ENCODE measurements at regions not wholly inside any gene's neighbourhood (a gene's known extent, or its start where the extent isn't known, plus 50 kb on each side); places are given as distances from the start of the nearest gene placed in this dataset.

GRCh38 chr4:14848229-14848628 is 154.1 kb upstream of the CPEB2 start (continued):
- no peak for TF ChIP-seq REST (IDR thresholded peaks at IDR 0.05)
- TF ChIP-seq RAD21 (IDR thresholded peaks at IDR 0.05), result no peak

- WGBS, result 73% methylated on average over 1 of the region's 1 CpG
Observed at GRCh38 chr4:14850455-14851097, 151.7 kb upstream of the CPEB2 start.

GRCh38 chr4:14853176-14853943 is 148.9 kb upstream of the CPEB2 start:
- Histone ChIP-seq H3K36me3 (ENCODE audit: control insufficient read depth in 4 of 4, insufficient read depth in 3 of 4, low read depth in 1 of 4, low read length in 3 of 4) (no peaks in the 10 kb centered on the region), H3K9ac (ENCODE audit: low read depth in 1 of 2, low read length in 2 of 2) (no peak overlapping the region), H3K4me3 (ENCODE audit: low read depth in 1 of 3, low read length in 3 of 3) (no peak overlapping the region), H3K4me1 (ENCODE audit: control insufficient read depth in 4 of 4, insufficient read depth in 4 of 4, low read length in 3 of 4) (peaks cover 0 to 3% (median 0%) of the 10 kb centered on the region in 4 donors), H3K27me3 (ENCODE audit: control insufficient read depth in 4 of 4, insufficient read depth in 4 of 4, low read length in 3 of 4) (no peaks in the 10 kb centered on the region), H3K9me3 (ENCODE audit: control insufficient read depth in 4 of 4, low read length in 3 of 4) (no peaks in the 10 kb centered on the region), H3K27ac (ENCODE audit: low read depth in 1 of 2, low read length in 2 of 2) (no peak overlapping the region)
- WGBS, result 98% methylated on average over 2 of the region's 2 CpGs
- no peak for TF ChIP-seq HNF4G (IDR thresholded peaks at IDR 0.05)
- no peak for TF ChIP-seq EGR1 (IDR thresholded peaks at IDR 0.05; ENCODE audit: low read depth in 2 of 2)
- no peak for TF ChIP-seq MAX (IDR thresholded peaks at IDR 0.05)
- TF ChIP-seq ATF3 (IDR thresholded peaks at IDR 0.05), result no peak
- no peak for TF ChIP-seq JUND (IDR thresholded peaks at IDR 0.05)
- no peak for TF ChIP-seq REST (IDR thresholded peaks at IDR 0.05)
- no peak for TF ChIP-seq NR2F2 (IDR thresholded peaks at IDR 0.05)
- no peak for TF ChIP-seq FOXA1 (IDR thresholded peaks at IDR 0.05)
- no peak for TF ChIP-seq RAD21 (IDR thresholded peaks at IDR 0.05)
- no peak for TF ChIP-seq RXRA (IDR thresholded peaks at IDR 0.05)
- no peak for TF ChIP-seq GABPA (IDR thresholded peaks at IDR 0.05 in 1 of 2, conservative IDR thresholded peaks at IDR 0.05 in 1 of 2)
- TF ChIP-seq FOXA2 (IDR thresholded peaks at IDR 0.05), result no peak
- DNase-seq (ENCODE audit: low spot score), result no peak

More at GRCh38 chr4:14850455-14851097, 151.7 kb upstream of the CPEB2 start:
- TF ChIP-seq NR2F2 (IDR thresholded peaks at IDR 0.05), result no peak
- TF ChIP-seq ATF3 (IDR thresholded peaks at IDR 0.05), result no peak
- TF ChIP-seq MAX (IDR thresholded peaks at IDR 0.05), result no peak
- no peak for TF ChIP-seq TAF1 (conservative IDR thresholded peaks at IDR 0.05)
- TF ChIP-seq EGR1 (IDR thresholded peaks at IDR 0.05; ENCODE audit: low read depth in 2 of 2), result no peak
- no peaks in the 10 kb centered on the region for H3K4me1 ChIP-seq (ENCODE audit: control insufficient read depth in 4 of 4, insufficient read depth in 4 of 4, low read length in 3 of 4)
- H3K36me3 ChIP-seq (ENCODE audit: control insufficient read depth in 4 of 4, insufficient read depth in 3 of 4, low read depth in 1 of 4, low read length in 3 of 4), result no peaks in the 10 kb centered on the region
- H3K4me3 ChIP-seq (ENCODE audit: low read depth in 1 of 3, low read length in 3 of 3), result no peak overlapping the region
- H3K27ac ChIP-seq (ENCODE audit: low read depth in 1 of 2, low read length in 2 of 2), result no peak overlapping the region
- H3K9ac ChIP-seq (ENCODE audit: low read depth in 1 of 2, low read length in 2 of 2), result no peak overlapping the region
- no peaks in the 10 kb centered on the region for H3K9me3 ChIP-seq (ENCODE audit: control insufficient read depth in 4 of 4, low read length in 3 of 4)
- no peak for DNase-seq (ENCODE audit: low spot score)
- no peaks in the 10 kb centered on the region for H3K27me3 ChIP-seq (ENCODE audit: control insufficient read depth in 4 of 4, insufficient read depth in 4 of 4, low read length in 3 of 4)

Data from liver (tissue), 7 donors.